Endothelial cell of umbilical vein (primary cell): ENCODE measurements at regions not wholly inside any gene's neighbourhood (a gene's known extent, or its start where the extent isn't known, plus 50 kb on each side); places are given as distances from the start of the nearest gene placed in this dataset.
A peak's percentile ranks its signal among the peaks of the same experiment; 100 is the strongest.

Source experiments
- BruUV-seq: library from RNA; stranded (reverse); fragments of 400-500 nt; replicated peaks from 2 replicates; lab custom pipeline; 2021; lab: Mats Ljungman, UMichigan
- CTCF ChIA-PET: fragments of 300-600, 350-600 bp; sonication (Branson Sonifier 250); formaldehyde crosslinking; loops from one replicate; lab custom pipeline; 2021; ENCODE audit warnings: antibody characterized with exemption, inconsistent platforms; lab: Charles Lee
- POLR2A ChIA-PET: fragments of 300-600, 350-600 bp; sonication (Branson Sonifier 250); formaldehyde crosslinking; loops from one replicate; lab custom pipeline; 2021; ENCODE audit warnings: antibody characterized with exemption, inconsistent platforms; lab: Charles Lee
- DNase-seq: peaks from one replicate; pipeline ENCODE4 v3.0.0-alpha.2; 2011; ENCODE audit warnings: low read depth, low spot score
- FAIRE-seq: peaks from 2 replicates; lab custom pipeline; 2011; peaks lifted over from hg19 to GRCh38; lab: Jason Lieb, UNC
- H2AFZ ChIP-seq: 2 replicates; pipeline ENCODE4 v1.6.0; 2012; ENCODE audit warnings: low read depth, low read length, control low read depth, inconsistent platforms
- H3K27ac ChIP-seq: 2 replicates; pipeline ENCODE4 v1.5.1; 2011; ENCODE audit warnings: low read depth, mild to moderate bottlenecking, control low read depth, low read length, moderate library complexity; ENCODE audit not compliant: insufficient read depth
- H3K27me3 ChIP-seq, 2 experiments: 2 replicates each; pipeline versions ENCODE4 v1.6.0 to v1.6.1; 2011; ENCODE audit warnings: low read length in 2 of 2, mixed read lengths in 1 of 2; ENCODE audit not compliant: control insufficient read depth in 2 of 2, insufficient read depth in 2 of 2
- H3K36me3 ChIP-seq, 2 experiments: 2 replicates in 1 of 2; 3 replicates in 1 of 2; pipeline ENCODE4 v1.5.1; 2011; ENCODE audit warnings: low read length in 2 of 2, mild to moderate bottlenecking in 1 of 2, moderate library complexity in 1 of 2; ENCODE audit not compliant: control insufficient read depth in 2 of 2, insufficient read depth in 2 of 2; ENCODE audit errors: extremely low read depth in 1 of 2
- H3K4me1 ChIP-seq: 3 replicates; pipeline ENCODE4 v1.5.1; 2011; ENCODE audit warnings: mild to moderate bottlenecking, low read length; ENCODE audit not compliant: control insufficient read depth, insufficient read depth; ENCODE audit errors: extremely low read depth
- H3K4me2 ChIP-seq: 2 replicates; pipeline ENCODE4 v1.6.1; 2011; ENCODE audit warnings: low read length, control low read depth, mixed read lengths; ENCODE audit not compliant: insufficient read depth
- H3K4me3 ChIP-seq, 3 experiments: fragments of 200-600 bp in 1 of 3; sonication (generic), shearing (Covaris generic) in 1 of 3; replicated peaks in 1 of 3; 2 replicates each; pipeline ENCODE4 v1.5.1; 2011 to 2016; ENCODE audit warnings: control low read depth in 3 of 3, low read length in 3 of 3, mild to moderate bottlenecking in 2 of 3, inconsistent platforms in 1 of 3, low read depth in 1 of 3, moderate library complexity in 1 of 3; ENCODE audit not compliant: insufficient read depth in 1 of 3
- H3K79me2 ChIP-seq: 2 replicates; pipeline ENCODE4 v1.6.0; 2012; ENCODE audit warnings: low read length, inconsistent platforms; ENCODE audit not compliant: control insufficient read depth, insufficient read depth
- H3K9ac ChIP-seq: replicated peaks from 2 replicates; pipeline ENCODE3; 2011; ENCODE audit warnings: low read length, control low read depth; ENCODE audit not compliant: insufficient read depth; ENCODE audit errors: extremely low read depth
- H3K9me1 ChIP-seq: replicated peaks from 3 replicates; pipeline ENCODE4 v1.6.0; 2011; ENCODE audit warnings: mild to moderate bottlenecking, low read length; ENCODE audit not compliant: control insufficient read depth, insufficient read depth; ENCODE audit errors: extremely low read depth
- H3K9me3 ChIP-seq: replicated peaks from 2 replicates; pipeline ENCODE4 v1.5.1; 2012; ENCODE audit warnings: low read length, inconsistent platforms; ENCODE audit not compliant: control insufficient read depth, insufficient read depth
- H4K20me1 ChIP-seq: replicated peaks from 2 replicates; pipeline ENCODE3; 2011; ENCODE audit warnings: mild to moderate bottlenecking, low read length; ENCODE audit not compliant: control insufficient read depth, insufficient read depth; ENCODE audit errors: extremely low read depth
- EZH2 ChIP-seq: IDR thresholded peaks from 2 replicates; pipeline ENCODE4 v1.6.1; 2012; ENCODE audit warnings: borderline replicate concordance, low read depth, mild to moderate bottlenecking, moderate library complexity, low read length, inconsistent platforms; ENCODE audit not compliant: severe bottlenecking
- FOS ChIP-seq: IDR thresholded peaks from 2 replicates; pipeline ENCODE4 v1.6.1; 2011; ENCODE audit warnings: mild to moderate bottlenecking, low read length, moderate library complexity, borderline replicate concordance; ENCODE audit not compliant: insufficient read depth
- GATA2 ChIP-seq: IDR thresholded peaks from 2 replicates; pipeline ENCODE4 v1.7.0; 2011; ENCODE audit warnings: low read depth, mild to moderate bottlenecking, moderate library complexity, mixed read lengths, low read length; ENCODE audit not compliant: insufficient read length, insufficient read depth
- JUN ChIP-seq: IDR thresholded peaks from 2 replicates; pipeline ENCODE4 v1.6.1; 2011; ENCODE audit warnings: borderline replicate concordance, low read depth; ENCODE audit not compliant: insufficient read length, insufficient read depth
- MAX ChIP-seq: IDR thresholded peaks from 2 replicates; pipeline ENCODE4 v1.6.1; 2011; ENCODE audit not compliant: insufficient read depth, insufficient read length
- MYC ChIP-seq: IDR thresholded peaks from one replicate; pipeline ENCODE4 v1.6.1; 2011; ENCODE audit warnings: mild to moderate bottlenecking, low read depth, low read length
- POLR2A ChIP-seq: IDR thresholded peaks from 2 replicates; pipeline ENCODE4 v1.6.1; 2012; ENCODE audit warnings: low read depth, mild to moderate bottlenecking, control low read depth, low read length
- POLR2AphosphoS5 ChIP-seq: IDR thresholded peaks from 2 replicates; pipeline ENCODE4 v1.6.1; 2012; ENCODE audit warnings: low read depth, mild to moderate bottlenecking, control low read depth, low read length, moderate library complexity; ENCODE audit not compliant: insufficient read depth
- dilution Hi-C: fragments of 300-500 bp; cut with MboI; formaldehyde crosslinking; loops from one replicate; pipeline ENCODE4 v1.15.0; 2019; ENCODE audit warnings: low sequenced_read_pairs; ENCODE audit not compliant: extremely low pct_ligation_motif_present
- intact Hi-C: fragments of 100-400 bp; cut with micrococcal nuclease; formaldehyde crosslinking; loops from one replicate; pipeline ENCODE4 v1.10.0; 2022

- intact Hi-C loops (loop anchor here (1.0 to 5.0 kb wide), 3 partner anchors 81 to 476 kb away; no protein-coding TSS in a partner anchor), dilution Hi-C loops (no loop called here)
- FAIRE-seq (peak; percentile 74), DNase-seq (peak; percentile 87)
- Histone ChIP-seq H3K4me1 (peaks cover 21% of the 10 kb centered on the region), H3K79me2 (no peaks in the 10 kb centered on the region), H3K9me3 (no peaks in the 10 kb centered on the region), H4K20me1 (no peaks in the 10 kb centered on the region), H3K27ac (peak overlapping the region; percentile 71), H3K9ac (peak overlapping the region; percentile 45), H3K4me3 (no peak overlapping the region), H3K4me2 (peak overlapping the region; percentile 86), H3K27me3 (no peaks in the 10 kb centered on the region), H2AFZ (no peak overlapping the region), H3K9me1 (no peaks in the 10 kb centered on the region), H3K36me3 (no peaks in the 10 kb centered on the region)
- no TSS peak for BruUV-seq
- POLR2A ChIA-PET: no interaction called here
- CTCF ChIA-PET: interaction anchor here (0.9 to 1.6 kb wide), 4 partner anchors 12 to 123 kb away, joined by 3 to 6 read pairs (median 3); no protein-coding TSS in a partner anchor
- TF ChIP-seq GATA2 (peak; percentile 90), MAX (no peak), FOS (peak; percentile 96), POLR2A (no peak), JUN (peak; percentile 97), EZH2 (no peak), MYC (no peak), POLR2AphosphoS5 (peak; percentile 48)
Observed at GRCh38 chr6:84897988-84898594, 133.7 kb upstream of the TBX18 start.
